Gastroesophageal sphincter (tissue), 3 donors: ENCODE measurements at regions not wholly inside any gene's neighbourhood (a gene's known extent, or its start where the extent isn't known, plus 50 kb on each side); places are given as distances from the start of the nearest gene placed in this dataset.

ENCODE experiments used
- EP300 ChIP-seq: sonication (generic); formaldehyde crosslinking; IDR thresholded peaks from one replicate; pipeline ENCODE4 v1.6.1; 2017; ENCODE audit warnings: antibody characterized with exemption, mild to moderate bottlenecking
- POLR2A ChIP-seq, 2 donors: fragments of 450-650 bp; IDR thresholded peaks; one replicate each; pipeline ENCODE4 v1.6.1; 2017; ENCODE audit warnings: antibody characterized with exemption in 2 of 2, mild to moderate bottlenecking in 2 of 2, moderate library complexity in 1 of 2
- POLR2AphosphoS5 ChIP-seq: sonication (generic); formaldehyde crosslinking; IDR thresholded peaks from one replicate; pipeline ENCODE4 v1.6.1; 2017; ENCODE audit warnings: antibody characterized with exemption
- TF ChIP-seq, protein P1 (sequence below), 4 experiments: fragments of 200-600 bp in 2 of 4; fragments of 450-650 bp in 2 of 4; sonication (generic) in 1 of 4; IDR thresholded peaks; one replicate each; pipeline ENCODE4 v1.5.1; 2017 to 2019; ENCODE audit warnings: antibody characterized with exemption in 4 of 4, mild to moderate bottlenecking in 2 of 4, moderate library complexity in 2 of 4

DNA sequence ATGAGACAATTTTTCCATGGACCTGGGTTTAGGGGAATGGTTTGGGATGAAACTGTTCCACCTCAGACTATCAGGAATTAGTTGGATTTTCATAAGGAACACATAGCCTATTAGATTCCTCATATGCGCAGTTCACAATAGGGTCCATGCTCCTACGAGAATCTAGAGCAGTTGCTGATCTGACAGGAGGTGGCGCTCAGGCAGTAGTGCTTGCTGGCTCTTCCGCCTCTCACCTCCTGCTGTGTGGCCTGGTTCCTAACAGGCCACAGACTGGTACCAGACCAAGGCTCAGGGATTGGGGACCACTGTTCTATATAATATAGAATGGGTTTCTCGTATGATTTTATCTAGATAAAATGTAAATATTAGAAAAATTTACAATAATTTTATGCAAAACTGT, 338.7 kb downstream of the CPS1 start:
- TF ChIP-seq, protein P1, sequence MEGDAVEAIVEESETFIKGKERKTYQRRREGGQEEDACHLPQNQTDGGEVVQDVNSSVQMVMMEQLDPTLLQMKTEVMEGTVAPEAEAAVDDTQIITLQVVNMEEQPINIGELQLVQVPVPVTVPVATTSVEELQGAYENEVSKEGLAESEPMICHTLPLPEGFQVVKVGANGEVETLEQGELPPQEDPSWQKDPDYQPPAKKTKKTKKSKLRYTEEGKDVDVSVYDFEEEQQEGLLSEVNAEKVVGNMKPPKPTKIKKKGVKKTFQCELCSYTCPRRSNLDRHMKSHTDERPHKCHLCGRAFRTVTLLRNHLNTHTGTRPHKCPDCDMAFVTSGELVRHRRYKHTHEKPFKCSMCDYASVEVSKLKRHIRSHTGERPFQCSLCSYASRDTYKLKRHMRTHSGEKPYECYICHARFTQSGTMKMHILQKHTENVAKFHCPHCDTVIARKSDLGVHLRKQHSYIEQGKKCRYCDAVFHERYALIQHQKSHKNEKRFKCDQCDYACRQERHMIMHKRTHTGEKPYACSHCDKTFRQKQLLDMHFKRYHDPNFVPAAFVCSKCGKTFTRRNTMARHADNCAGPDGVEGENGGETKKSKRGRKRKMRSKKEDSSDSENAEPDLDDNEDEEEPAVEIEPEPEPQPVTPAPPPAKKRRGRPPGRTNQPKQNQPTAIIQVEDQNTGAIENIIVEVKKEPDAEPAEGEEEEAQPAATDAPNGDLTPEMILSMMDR (IDR thresholded peaks at IDR 0.05), result no peak
- no peak for TF ChIP-seq POLR2A (IDR thresholded peaks at IDR 0.05)
- TF ChIP-seq POLR2AphosphoS5, result no peak
- no peak for TF ChIP-seq EP300
